Endothelial cell of umbilical vein (primary cell): ENCODE measurements at regions not wholly inside any gene's neighbourhood (a gene's known extent, or its start where the extent isn't known, plus 50 kb on each side); places are given as distances from the start of the nearest gene placed in this dataset.

Experiments
- BruUV-seq: library from RNA; stranded (reverse); fragments of 400-500 nt; replicated peaks from 2 replicates; lab custom pipeline; 2021; lab: Mats Ljungman, UMichigan
- CTCF ChIA-PET: fragments of 300-600, 350-600 bp; sonication (Branson Sonifier 250); formaldehyde crosslinking; loops from one replicate; lab custom pipeline; 2021; ENCODE audit warnings: antibody characterized with exemption, inconsistent platforms; lab: Charles Lee
- POLR2A ChIA-PET: fragments of 300-600, 350-600 bp; sonication (Branson Sonifier 250); formaldehyde crosslinking; loops from one replicate; lab custom pipeline; 2021; ENCODE audit warnings: antibody characterized with exemption, inconsistent platforms; lab: Charles Lee
- DNase-seq: peaks from one replicate; pipeline ENCODE4 v3.0.0-alpha.2; 2011; ENCODE audit warnings: low read depth, low spot score
- FAIRE-seq: peaks from 2 replicates; lab custom pipeline; 2011; peaks lifted over from hg19 to GRCh38; lab: Jason Lieb, UNC
- H2AFZ ChIP-seq: 2 replicates; pipeline ENCODE4 v1.6.0; 2012; ENCODE audit warnings: low read depth, low read length, control low read depth, inconsistent platforms
- H3K27ac ChIP-seq: 2 replicates; pipeline ENCODE4 v1.5.1; 2011; ENCODE audit warnings: low read depth, mild to moderate bottlenecking, control low read depth, low read length, moderate library complexity; ENCODE audit not compliant: insufficient read depth
- H3K27me3 ChIP-seq, 2 experiments: 2 replicates each; pipeline versions ENCODE4 v1.6.0 to v1.6.1; 2011; ENCODE audit warnings: low read length in 2 of 2, mixed read lengths in 1 of 2; ENCODE audit not compliant: control insufficient read depth in 2 of 2, insufficient read depth in 2 of 2
- H3K36me3 ChIP-seq, 2 experiments: 2 replicates in 1 of 2; 3 replicates in 1 of 2; pipeline ENCODE4 v1.5.1; 2011; ENCODE audit warnings: low read length in 2 of 2, mild to moderate bottlenecking in 1 of 2, moderate library complexity in 1 of 2; ENCODE audit not compliant: control insufficient read depth in 2 of 2, insufficient read depth in 2 of 2; ENCODE audit errors: extremely low read depth in 1 of 2
- H3K4me1 ChIP-seq: 3 replicates; pipeline ENCODE4 v1.5.1; 2011; ENCODE audit warnings: mild to moderate bottlenecking, low read length; ENCODE audit not compliant: control insufficient read depth, insufficient read depth; ENCODE audit errors: extremely low read depth
- H3K4me2 ChIP-seq: 2 replicates; pipeline ENCODE4 v1.6.1; 2011; ENCODE audit warnings: low read length, control low read depth, mixed read lengths; ENCODE audit not compliant: insufficient read depth
- H3K4me3 ChIP-seq, 3 experiments: fragments of 200-600 bp in 1 of 3; sonication (generic), shearing (Covaris generic) in 1 of 3; replicated peaks in 1 of 3; 2 replicates each; pipeline ENCODE4 v1.5.1; 2011 to 2016; ENCODE audit warnings: control low read depth in 3 of 3, low read length in 3 of 3, mild to moderate bottlenecking in 2 of 3, inconsistent platforms in 1 of 3, low read depth in 1 of 3, moderate library complexity in 1 of 3; ENCODE audit not compliant: insufficient read depth in 1 of 3
- H3K79me2 ChIP-seq: 2 replicates; pipeline ENCODE4 v1.6.0; 2012; ENCODE audit warnings: low read length, inconsistent platforms; ENCODE audit not compliant: control insufficient read depth, insufficient read depth
- H3K9ac ChIP-seq: replicated peaks from 2 replicates; pipeline ENCODE3; 2011; ENCODE audit warnings: low read length, control low read depth; ENCODE audit not compliant: insufficient read depth; ENCODE audit errors: extremely low read depth
- H3K9me1 ChIP-seq: replicated peaks from 3 replicates; pipeline ENCODE4 v1.6.0; 2011; ENCODE audit warnings: mild to moderate bottlenecking, low read length; ENCODE audit not compliant: control insufficient read depth, insufficient read depth; ENCODE audit errors: extremely low read depth
- H3K9me3 ChIP-seq: replicated peaks from 2 replicates; pipeline ENCODE4 v1.5.1; 2012; ENCODE audit warnings: low read length, inconsistent platforms; ENCODE audit not compliant: control insufficient read depth, insufficient read depth
- H4K20me1 ChIP-seq: replicated peaks from 2 replicates; pipeline ENCODE3; 2011; ENCODE audit warnings: mild to moderate bottlenecking, low read length; ENCODE audit not compliant: control insufficient read depth, insufficient read depth; ENCODE audit errors: extremely low read depth
- CTCF ChIP-seq, 2 donors: IDR thresholded peaks; 1 replicate in 1 of 2; 2 replicates in 1 of 2; pipeline ENCODE4 v1.5.1; 2011; ENCODE audit warnings: low read length in 2 of 2, mild to moderate bottlenecking in 2 of 2, moderate library complexity in 2 of 2, control low read depth in 1 of 2, inconsistent platforms in 1 of 2, low read depth in 1 of 2; ENCODE audit not compliant: insufficient read depth in 1 of 2; ENCODE audit errors: extremely low read depth in 1 of 2
- EZH2 ChIP-seq: IDR thresholded peaks from 2 replicates; pipeline ENCODE4 v1.6.1; 2012; ENCODE audit warnings: borderline replicate concordance, low read depth, mild to moderate bottlenecking, moderate library complexity, low read length, inconsistent platforms; ENCODE audit not compliant: severe bottlenecking
- FOS ChIP-seq: IDR thresholded peaks from 2 replicates; pipeline ENCODE4 v1.6.1; 2011; ENCODE audit warnings: mild to moderate bottlenecking, low read length, moderate library complexity, borderline replicate concordance; ENCODE audit not compliant: insufficient read depth
- GATA2 ChIP-seq: IDR thresholded peaks from 2 replicates; pipeline ENCODE4 v1.7.0; 2011; ENCODE audit warnings: low read depth, mild to moderate bottlenecking, moderate library complexity, mixed read lengths, low read length; ENCODE audit not compliant: insufficient read length, insufficient read depth
- JUN ChIP-seq: IDR thresholded peaks from 2 replicates; pipeline ENCODE4 v1.6.1; 2011; ENCODE audit warnings: borderline replicate concordance, low read depth; ENCODE audit not compliant: insufficient read length, insufficient read depth
- MAX ChIP-seq: IDR thresholded peaks from 2 replicates; pipeline ENCODE4 v1.6.1; 2011; ENCODE audit not compliant: insufficient read depth, insufficient read length
- MYC ChIP-seq: IDR thresholded peaks from one replicate; pipeline ENCODE4 v1.6.1; 2011; ENCODE audit warnings: mild to moderate bottlenecking, low read depth, low read length
- POLR2A ChIP-seq: IDR thresholded peaks from 2 replicates; pipeline ENCODE4 v1.6.1; 2012; ENCODE audit warnings: low read depth, mild to moderate bottlenecking, control low read depth, low read length
- POLR2AphosphoS5 ChIP-seq: IDR thresholded peaks from 2 replicates; pipeline ENCODE4 v1.6.1; 2012; ENCODE audit warnings: low read depth, mild to moderate bottlenecking, control low read depth, low read length, moderate library complexity; ENCODE audit not compliant: insufficient read depth
- dilution Hi-C: fragments of 300-500 bp; cut with MboI; formaldehyde crosslinking; loops from one replicate; pipeline ENCODE4 v1.15.0; 2019; ENCODE audit warnings: low sequenced_read_pairs; ENCODE audit not compliant: extremely low pct_ligation_motif_present
- intact Hi-C: fragments of 100-400 bp; cut with micrococcal nuclease; formaldehyde crosslinking; loops from one replicate; pipeline ENCODE4 v1.10.0; 2022

GRCh38 chr4:33592701-33593100 lies 2651.6 kb downstream of the ARAP2 start:
- Histone ChIP-seq H2AFZ (no peak overlapping the region), H4K20me1 (no peaks in the 10 kb centered on the region), H3K9me1 (no peaks in the 10 kb centered on the region), H3K36me3 (no peaks in the 10 kb centered on the region), H3K79me2 (no peaks in the 10 kb centered on the region), H3K9ac (no peak overlapping the region), H3K4me2 (no peak overlapping the region), H3K4me1 (no peaks in the 10 kb centered on the region), H3K27ac (no peak overlapping the region), H3K4me3 (no peak overlapping the region), H3K9me3 (peaks cover 2% of the 10 kb centered on the region), H3K27me3 (no peaks in the 10 kb centered on the region)
- ChIA-PET CTCF (no interaction called here), POLR2A (no interaction called here)
- dilution Hi-C loops: no loop called here
- intact Hi-C loops: no loop called here
- DNase-seq (no peak), FAIRE-seq (no peak)
- no TSS peak for BruUV-seq
- TF ChIP-seq GATA2: no peak
- no peak for TF ChIP-seq MYC
- no peak for TF ChIP-seq FOS
- no peak for TF ChIP-seq EZH2
- no peak for TF ChIP-seq JUN
- TF ChIP-seq POLR2A: no peak
- TF ChIP-seq POLR2AphosphoS5: no peak
- no peak for TF ChIP-seq MAX
- TF ChIP-seq CTCF (IDR thresholded peaks at IDR 0.05; ENCODE audit: extremely low read depth in 1 of 2, insufficient read depth in 1 of 2, low read depth in 1 of 2, low read length in 2 of 2): no peak
